GM20000 (cell line): ENCODE measurements at regions not wholly inside any gene's neighbourhood (a gene's known extent, or its start where the extent isn't known, plus 50 kb on each side); places are given as distances from the start of the nearest gene placed in this dataset.
"Not testable (repeated sequence)": the region's sequence is repeated elsewhere in the genome, so short reads cannot be mapped to it uniquely, and the experiment has no call there.

Experiments
- DNase-seq: peaks from one replicate; pipeline ENCODE4 v3.0.0; 2012; ENCODE audit warnings: low spot score
- CTCF ChIP-seq: IDR thresholded peaks from 2 replicates; pipeline ENCODE4 v1.5.1; 2012; ENCODE audit warnings: mild to moderate bottlenecking, control low read depth; ENCODE audit errors: extremely low read depth, missing control alignments

- TF ChIP-seq CTCF = no peak
- no peak for DNase-seq
These were observed 2102.1 kb upstream of the RAG2 start for GRCh38 chr11:38700111-38700510.

GRCh38 chr11:38693306-38693705 lies 2095.3 kb upstream of the RAG2 start:
- no peak for TF ChIP-seq CTCF
- DNase-seq = no peak

- DNase-seq = not testable (repeated sequence)
These were observed 2092.2 kb upstream of the RAG2 start for GRCh38 chr11:38690211-38690610.

GRCh38 chr11:38687008-38687407 lies 2089.0 kb upstream of the RAG2 start:
- no peak for DNase-seq

GRCh38 chr11:38683484-38683883 lies 2085.4 kb upstream of the RAG2 start:
- DNase-seq = no peak
- TF ChIP-seq CTCF = no peak

More at GRCh38 chr11:38687008-38687407, 2089.0 kb upstream of the RAG2 start:
- TF ChIP-seq CTCF = no peak

GRCh38 chr11:38680746-38681145 lies 2082.7 kb upstream of the RAG2 start:
- no peak for DNase-seq
- TF ChIP-seq CTCF = no peak

- no peak for TF ChIP-seq CTCF
- DNase-seq = no peak
These were observed 2082.1 kb upstream of the RAG2 start for GRCh38 chr11:38680166-38680565.

GRCh38 chr11:38672445-38672844 lies 2074.4 kb upstream of the RAG2 start:
- TF ChIP-seq CTCF = no peak
- DNase-seq = no peak
